HEK293 (cell line): ENCODE measurements at regions not wholly inside any gene's neighbourhood (a gene's known extent, or its start where the extent isn't known, plus 50 kb on each side); places are given as distances from the start of the nearest gene placed in this dataset.

Experiments
- CTCF ChIA-PET: fragments of 350-600 bp; formaldehyde crosslinking; extraction: SDS; loops from one replicate; lab custom pipeline; 2021; ENCODE audit warnings: antibody characterized with exemption; lab: Yijun Ruan, JAX
- POLR2A ChIA-PET: fragments of 300-600 bp; formaldehyde crosslinking; extraction: SDS; loops from one replicate; lab custom pipeline; 2020; ENCODE audit warnings: antibody characterized with exemption, inconsistent platforms; lab: Yijun Ruan, JAX
- H3K27ac ChIP-seq: fragments of 200-500 bp; sonication (Bioruptor generic); 2 replicates; pipeline ENCODE4 v1.5.1; 2014; ENCODE audit warnings: low read depth, low read length, control low read depth, inconsistent platforms; ENCODE audit errors: extremely low read depth
- H3K36me3 ChIP-seq, 2 experiments: fragments of 200-500 bp in 1 of 2; sonication (Bioruptor generic) in 1 of 2; 1 replicate in 1 of 2; 2 replicates in 1 of 2; pipeline ENCODE4 v1.5.1; 2014 to 2017; ENCODE audit warnings: inconsistent platforms in 2 of 2, low read length in 2 of 2; ENCODE audit not compliant: control insufficient read depth in 2 of 2, insufficient read depth in 1 of 2
- H3K4me1 ChIP-seq: fragments of 200-500 bp; sonication (Bioruptor generic); 2 replicates; pipeline ENCODE4 v1.5.1; 2014; ENCODE audit warnings: mild to moderate bottlenecking, low read length, inconsistent platforms; ENCODE audit not compliant: control insufficient read depth, insufficient read depth
- H3K4me3 ChIP-seq: 2 replicates; pipeline ENCODE4 v1.5.1; 2011; ENCODE audit warnings: low read depth, mild to moderate bottlenecking, control low read depth, low read length, moderate library complexity
- H3K9me3 ChIP-seq: fragments of 200-500 bp; sonication (Bioruptor generic); 2 replicates; pipeline ENCODE4 v1.5.1; 2014; ENCODE audit warnings: low read depth, low read length, inconsistent platforms; ENCODE audit not compliant: control insufficient read depth, insufficient read depth
- GLI2 ChIP-seq: fragments of 450-650 bp; formaldehyde crosslinking; IDR thresholded peaks from 2 replicates; pipeline ENCODE4; 2017; ENCODE audit warnings: missing biosample characterization, missing genetic modification characterization, low read depth, borderline replicate concordance
- GLIS2 ChIP-seq: fragments of 450-650 bp; formaldehyde crosslinking; IDR thresholded peaks from 2 replicates; pipeline ENCODE4 v1.5.1; 2016; ENCODE audit warnings: missing biosample characterization, missing genetic modification characterization
- HOXC10 ChIP-seq: sonication (generic); formaldehyde crosslinking; IDR thresholded peaks from 2 replicates; pipeline ENCODE4 v1.8.1; 2023; ENCODE audit warnings: mild to moderate bottlenecking, missing genetic modification reagents
- PRDM10 ChIP-seq: fragments of 450-650 bp; formaldehyde crosslinking; IDR thresholded peaks from 2 replicates; pipeline ENCODE4 v1.5.1; 2016; ENCODE audit warnings: missing biosample characterization, missing genetic modification characterization
- REST ChIP-seq: fragments of 450-650 bp; formaldehyde crosslinking; IDR thresholded peaks from 2 replicates; pipeline ENCODE4 v1.5.1; 2016; ENCODE audit warnings: missing biosample characterization, missing genetic modification characterization
- SCRT2 ChIP-seq: fragments of 450-650 bp; formaldehyde crosslinking; IDR thresholded peaks from 2 replicates; pipeline ENCODE4 v1.5.1; 2016; ENCODE audit warnings: missing biosample characterization, missing genetic modification characterization
- ZBTB7A ChIP-seq: fragments of 450-650 bp; formaldehyde crosslinking; IDR thresholded peaks from 2 replicates; pipeline ENCODE4 v1.5.1; 2016; ENCODE audit warnings: low read depth, missing biosample characterization, missing genetic modification characterization
- ZNF175 ChIP-seq: fragments of 450-650 bp; formaldehyde crosslinking; IDR thresholded peaks from 2 replicates; pipeline ENCODE4 v1.5.1; 2016; ENCODE audit warnings: missing biosample characterization, missing genetic modification characterization
- ZNF23 ChIP-seq: fragments of 450-650 bp; formaldehyde crosslinking; IDR thresholded peaks from 2 replicates; pipeline ENCODE4 v1.5.1; 2016; ENCODE audit warnings: missing biosample characterization, missing genetic modification characterization, borderline replicate concordance
- ZNF248 ChIP-seq: fragments of 450-650 bp; formaldehyde crosslinking; IDR thresholded peaks from 2 replicates; pipeline ENCODE4 v1.5.1; 2017; ENCODE audit warnings: missing biosample characterization, missing genetic modification characterization
- ZNF280D ChIP-seq: fragments of 450-650 bp; formaldehyde crosslinking; IDR thresholded peaks from 2 replicates; pipeline ENCODE4 v1.5.1; 2016; ENCODE audit warnings: missing biosample characterization, missing genetic modification characterization
- ZNF341 ChIP-seq: fragments of 450-650 bp; formaldehyde crosslinking; IDR thresholded peaks from 2 replicates; pipeline ENCODE4; 2016; ENCODE audit warnings: low read depth, missing biosample characterization, missing genetic modification characterization
- ZNF398 ChIP-seq: fragments of 450-650 bp; formaldehyde crosslinking; IDR thresholded peaks from 2 replicates; pipeline ENCODE4 v1.5.1; 2017; ENCODE audit warnings: missing biosample characterization, missing genetic modification characterization
- ZNF433 ChIP-seq: fragments of 450-650 bp; formaldehyde crosslinking; IDR thresholded peaks from 2 replicates; pipeline ENCODE4 v1.5.1; 2016; ENCODE audit warnings: missing biosample characterization, missing genetic modification characterization, low read depth
- ZNF555 ChIP-seq: fragments of 450-650 bp; formaldehyde crosslinking; conservative IDR thresholded peaks from 2 replicates; pipeline ENCODE4 v1.5.1; 2017; ENCODE audit warnings: missing biosample characterization, mild to moderate bottlenecking, missing genetic modification characterization, inconsistent platforms
- ZNF596 ChIP-seq: fragments of 450-650 bp; IDR thresholded peaks from 2 replicates; pipeline ENCODE4 v1.5.0; 2018; ENCODE audit warnings: missing biosample characterization, mild to moderate bottlenecking, missing genetic modification characterization, moderate library complexity
- ZNF629 ChIP-seq: fragments of 450-650 bp; formaldehyde crosslinking; IDR thresholded peaks from 2 replicates; pipeline ENCODE4 v1.5.1; 2017; ENCODE audit warnings: missing biosample characterization, missing genetic modification characterization
- ZNF747 ChIP-seq: fragments of 450-650 bp; formaldehyde crosslinking; IDR thresholded peaks from 2 replicates; pipeline ENCODE4 v1.5.1; 2016; ENCODE audit warnings: missing biosample characterization, missing genetic modification characterization

GRCh38 chr9:134240361-134240760 is 76.0 kb upstream of the RNU6ATAC start:
- Histone ChIP-seq H3K36me3 (no peaks in the 10 kb centered on the region), H3K27ac (no peak overlapping the region), H3K4me1 (no peaks in the 10 kb centered on the region), H3K4me3 (no peak overlapping the region), H3K9me3 (no peaks in the 10 kb centered on the region)
- ChIA-PET POLR2A (no interaction called here), CTCF (no interaction called here)
- TF ChIP-seq ZNF23 (no peak), ZNF248 (tag by site-specific recombination) (no peak), ZNF341 (tag by site-specific recombination) (no peak), ZNF629 (tag by site-specific recombination) (no peak), GLIS2 (tag by site-specific recombination) (no peak), ZNF555 (tag by site-specific recombination) (no peak), GLI2 (no peak)

- CTCF ChIA-PET, result interaction anchor here (0.7 kb wide), 1 partner anchor 200 kb away, joined by 4 read pairs; no protein-coding TSS in a partner anchor
- H3K4me1 ChIP-seq, result no peaks in the 10 kb centered on the region
- TF ChIP-seq PRDM10 (tag by site-specific recombination) (no peak), SCRT2 (tag by site-specific recombination) (no peak), ZNF280D (tag by site-specific recombination) (no peak), ZNF747 (tag by site-specific recombination) (no peak), ZNF596 (no peak), ZBTB7A (no peak), ZNF175 (tag by site-specific recombination) (no peak), HOXC10 (CRISPR knock-in tag) (no peak), ZNF433 (no peak), ZNF398 (no peak), REST (tag by site-specific recombination) (no peak), ZNF629 (tag by site-specific recombination) (no peak)
These were observed 78.3 kb upstream of the RNU6ATAC start for GRCh38 chr9:134242706-134243105.

More at GRCh38 chr9:134242706-134243105, 78.3 kb upstream of the RNU6ATAC start:
- Histone ChIP-seq H3K27ac (no peak overlapping the region), H3K4me3 (no peak overlapping the region), H3K9me3 (no peaks in the 10 kb centered on the region), H3K36me3 (no peaks in the 10 kb centered on the region)
- POLR2A ChIA-PET, result no interaction called here
